Progenitor cell of endocrine pancreas (in vitro differentiated cells): ENCODE measurements at regions not wholly inside any gene's neighbourhood (a gene's known extent, or its start where the extent isn't known, plus 50 kb on each side); places are given as distances from the start of the nearest gene placed in this dataset.
"Not testable (repeated sequence)": the region's sequence is repeated elsewhere in the genome, so short reads cannot be mapped to it uniquely, and the experiment has no call there.

Source experiments
- DNase-seq: peaks from one replicate; pipeline ENCODE4 v3.0.0; 2021; ENCODE audit warnings: low spot score; ENCODE audit not compliant: unreplicated experiment
- H3K27ac Mint-ChIP-seq: 2 replicates; pipeline ENCODE4 v1.8.0; 2021; ENCODE audit warnings: mild to moderate bottlenecking, moderate library complexity, mixed read lengths
- H3K27me3 Mint-ChIP-seq: 2 replicates; pipeline ENCODE4 v1.8.0; 2021; ENCODE audit warnings: mixed read lengths
- H3K36me3 Mint-ChIP-seq: 2 replicates; pipeline ENCODE4 v1.8.0; 2022; ENCODE audit warnings: mixed read lengths; ENCODE audit not compliant: insufficient read depth
- H3K4me1 Mint-ChIP-seq: 2 replicates; pipeline ENCODE4 v1.8.0; 2021; ENCODE audit warnings: low read depth, mixed read lengths
- H3K4me3 Mint-ChIP-seq: 2 replicates; pipeline ENCODE4 v1.8.0; 2021; ENCODE audit warnings: low read depth, mild to moderate bottlenecking, moderate library complexity, mixed read lengths
- H3K9me3 Mint-ChIP-seq: 2 replicates; pipeline ENCODE4 v1.8.0; 2021; ENCODE audit warnings: low read depth, mixed read lengths
- TF ChIP-seq, protein P1 (sequence below): fragments of 200-600 bp; sonication (generic); IDR thresholded peaks from one replicate; pipeline ENCODE4 v1.5.0; 2021; ENCODE audit warnings: antibody characterized with exemption, mild to moderate bottlenecking; ENCODE audit not compliant: unreplicated experiment

DNA sequence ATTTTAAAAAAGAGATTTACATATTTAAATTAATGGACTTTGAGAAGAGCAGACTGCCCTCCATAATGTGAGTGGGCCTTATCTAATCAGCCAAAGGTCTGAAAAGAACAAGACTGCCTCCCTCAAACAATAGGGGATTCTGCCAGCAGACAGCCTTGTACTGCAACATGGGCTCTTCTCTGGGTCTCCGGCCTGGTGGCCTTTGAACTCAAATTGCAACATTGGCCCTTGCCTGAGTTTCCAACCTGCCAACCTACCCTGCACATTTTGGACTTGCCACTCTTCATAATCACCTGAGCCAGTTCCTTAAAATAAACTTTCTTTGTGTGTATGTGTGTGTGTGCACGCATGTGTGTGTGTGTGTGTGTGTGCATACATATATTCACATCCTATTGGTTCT is 90.8 kb upstream of the OTUD4 start:
- TF ChIP-seq, protein P1, sequence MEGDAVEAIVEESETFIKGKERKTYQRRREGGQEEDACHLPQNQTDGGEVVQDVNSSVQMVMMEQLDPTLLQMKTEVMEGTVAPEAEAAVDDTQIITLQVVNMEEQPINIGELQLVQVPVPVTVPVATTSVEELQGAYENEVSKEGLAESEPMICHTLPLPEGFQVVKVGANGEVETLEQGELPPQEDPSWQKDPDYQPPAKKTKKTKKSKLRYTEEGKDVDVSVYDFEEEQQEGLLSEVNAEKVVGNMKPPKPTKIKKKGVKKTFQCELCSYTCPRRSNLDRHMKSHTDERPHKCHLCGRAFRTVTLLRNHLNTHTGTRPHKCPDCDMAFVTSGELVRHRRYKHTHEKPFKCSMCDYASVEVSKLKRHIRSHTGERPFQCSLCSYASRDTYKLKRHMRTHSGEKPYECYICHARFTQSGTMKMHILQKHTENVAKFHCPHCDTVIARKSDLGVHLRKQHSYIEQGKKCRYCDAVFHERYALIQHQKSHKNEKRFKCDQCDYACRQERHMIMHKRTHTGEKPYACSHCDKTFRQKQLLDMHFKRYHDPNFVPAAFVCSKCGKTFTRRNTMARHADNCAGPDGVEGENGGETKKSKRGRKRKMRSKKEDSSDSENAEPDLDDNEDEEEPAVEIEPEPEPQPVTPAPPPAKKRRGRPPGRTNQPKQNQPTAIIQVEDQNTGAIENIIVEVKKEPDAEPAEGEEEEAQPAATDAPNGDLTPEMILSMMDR = no peak
- Mint-ChIP-seq H3K36me3 (no peaks in the 10 kb centered on the region), H3K27ac (no peak overlapping the region), H3K4me1 (no peaks in the 10 kb centered on the region), H3K27me3 (no peaks in the 10 kb centered on the region), H3K4me3 (no peak overlapping the region), H3K9me3 (peaks cover 4% of the 10 kb centered on the region)
- DNase-seq = no peak

DNA sequence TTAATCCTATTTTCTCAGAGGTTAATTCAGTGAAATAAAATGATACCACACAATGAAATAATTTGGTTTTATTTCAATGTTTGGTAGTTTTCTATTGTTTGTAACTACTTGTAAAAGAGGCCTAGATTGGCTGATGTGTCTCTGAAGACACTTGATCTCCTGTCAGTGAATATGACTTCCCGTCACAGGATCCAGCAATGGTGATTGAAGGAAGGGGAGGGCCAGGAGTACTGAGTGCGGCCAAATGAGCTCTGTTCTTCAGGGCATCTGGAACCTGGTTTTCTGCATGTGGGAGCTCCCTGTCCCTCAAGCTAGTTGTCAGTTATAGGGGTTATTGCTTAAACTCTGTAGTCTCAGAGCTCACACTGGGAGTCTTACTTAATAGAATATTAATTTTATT is 86.5 kb upstream of the OTUD4 start:
- H3K27me3 Mint-ChIP-seq = no peaks in the 10 kb centered on the region
- H3K9me3 Mint-ChIP-seq = no peaks in the 10 kb centered on the region
- no peak overlapping the region for H3K4me3 Mint-ChIP-seq
- no peak for DNase-seq
- TF ChIP-seq, protein P1 = no peak
- H3K4me1 Mint-ChIP-seq = no peaks in the 10 kb centered on the region
- no peak overlapping the region for H3K27ac Mint-ChIP-seq
- H3K36me3 Mint-ChIP-seq = no peaks in the 10 kb centered on the region

DNA sequence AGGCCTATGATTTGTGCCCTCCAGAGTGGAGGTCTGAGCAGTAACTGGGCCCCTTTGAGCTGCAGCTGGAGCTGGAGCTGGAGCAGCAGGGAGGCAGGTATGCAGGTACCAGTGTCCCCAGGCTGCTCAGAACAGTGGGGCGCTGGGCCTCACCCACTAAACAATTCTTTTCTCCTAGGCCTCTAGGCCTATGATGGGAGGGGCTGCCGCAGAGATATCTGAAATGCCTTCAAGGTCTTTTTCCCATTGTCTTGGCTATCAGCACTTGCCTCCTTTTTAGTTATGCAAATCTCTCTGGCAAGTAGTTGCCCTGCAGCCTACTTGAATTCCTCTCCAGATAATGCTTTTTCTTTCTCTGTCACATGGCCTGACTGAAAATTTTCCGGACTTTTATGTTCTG is 79.7 kb upstream of the OTUD4 start:
- Mint-ChIP-seq H3K4me3 (no peak overlapping the region), H3K9me3 (peaks cover 5% of the 10 kb centered on the region), H3K4me1 (no peaks in the 10 kb centered on the region), H3K36me3 (no peaks in the 10 kb centered on the region), H3K27me3 (no peaks in the 10 kb centered on the region), H3K27ac (no peak overlapping the region)
- DNase-seq = no peak
- TF ChIP-seq, protein P1 = no peak

DNA sequence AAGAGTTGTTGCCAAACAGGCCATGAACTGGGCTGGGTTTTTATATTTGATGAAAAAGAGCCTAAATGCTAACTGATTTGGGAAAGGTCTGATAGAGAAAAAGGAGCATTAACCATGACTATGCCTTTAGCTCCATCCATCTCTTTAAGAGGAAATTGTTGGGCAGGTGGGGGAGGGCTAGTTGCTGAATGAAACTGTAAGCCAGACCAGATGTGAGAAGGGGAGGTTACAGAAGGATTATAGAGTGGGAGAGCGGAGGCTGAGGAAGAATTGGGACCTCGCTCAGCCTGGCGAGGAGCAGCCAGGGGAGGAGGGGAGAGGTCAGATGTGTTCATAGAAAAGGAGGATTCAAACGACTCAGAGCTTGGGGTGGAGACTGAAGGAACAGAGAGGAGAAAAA is 74.9 kb upstream of the OTUD4 start:
- not testable (repeated sequence) for H3K9me3 Mint-ChIP-seq, H3K4me1 Mint-ChIP-seq, DNase-seq, H3K36me3 Mint-ChIP-seq, H3K27me3 Mint-ChIP-seq, H3K27ac Mint-ChIP-seq, H3K4me3 Mint-ChIP-seq

DNA sequence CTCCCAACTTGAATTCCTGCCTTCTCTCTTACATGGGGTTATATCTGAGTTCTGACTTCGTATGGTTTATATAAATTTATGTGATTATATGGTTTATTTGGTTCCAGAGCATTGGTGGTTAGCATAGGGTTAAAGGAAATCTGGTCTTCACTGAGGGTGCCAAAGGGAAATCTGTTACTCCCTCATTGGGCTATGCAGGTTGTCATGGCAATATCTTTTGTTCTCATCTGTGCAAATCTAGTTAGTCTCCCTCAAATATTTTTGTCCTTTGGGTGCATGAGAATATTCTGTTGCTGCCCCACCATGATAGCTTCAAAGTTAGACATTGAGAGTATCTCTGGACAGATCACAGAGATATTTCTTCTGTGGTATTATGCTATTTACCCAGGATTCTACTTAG is 71.8 kb upstream of the OTUD4 start:
- TF ChIP-seq, protein P1 = no peak
- Mint-ChIP-seq H3K36me3 (no peaks in the 10 kb centered on the region), H3K27ac (no peak overlapping the region), H3K9me3 (no peaks in the 10 kb centered on the region), H3K27me3 (no peaks in the 10 kb centered on the region), H3K4me1 (no peaks in the 10 kb centered on the region), H3K4me3 (no peak overlapping the region)
- DNase-seq = no peak

DNA sequence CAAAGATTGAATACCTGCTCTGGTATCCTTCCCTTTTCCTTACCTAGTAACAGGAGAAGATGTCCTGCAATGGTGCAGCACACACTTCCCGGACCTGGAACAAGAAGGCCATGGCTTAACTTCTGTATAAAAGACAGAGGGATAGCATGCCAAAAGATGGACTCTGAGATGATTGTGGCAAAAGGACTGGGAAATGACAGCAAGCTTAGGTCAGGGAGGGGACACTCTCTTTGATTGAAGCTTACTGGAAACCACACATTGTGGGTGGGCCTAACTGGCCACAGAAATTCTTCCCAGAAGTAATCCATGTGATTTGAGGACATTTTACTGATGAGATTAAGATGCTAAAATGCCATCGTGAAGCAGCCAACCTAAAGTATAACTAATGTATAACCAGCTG is 71.0 kb upstream of the OTUD4 start:
- Mint-ChIP-seq H3K4me3 (no peak overlapping the region), H3K27ac (no peak overlapping the region), H3K9me3 (no peaks in the 10 kb centered on the region), H3K36me3 (no peaks in the 10 kb centered on the region), H3K4me1 (no peaks in the 10 kb centered on the region), H3K27me3 (no peaks in the 10 kb centered on the region)
- TF ChIP-seq, protein P1 = no peak
- DNase-seq = no peak
